SKM-1 treated with dmso at 0.1 percent for 144 hours (cell line): ENCODE measurements at regions not wholly inside any gene's neighbourhood (a gene's known extent, or its start where the extent isn't known, plus 50 kb on each side); places are given as distances from the start of the nearest gene placed in this dataset.
"Not testable (repeated sequence)": the region's sequence is repeated elsewhere in the genome, so short reads cannot be mapped to it uniquely, and the experiment has no call there.

Source experiments
- DNase-seq: peaks from one replicate; lab custom pipeline; 2025; ENCODE audit not compliant: unreplicated experiment; lab: John Stamatoyannopoulos, UW

GRCh38 chr2:154580767-154581166 is 117.7 kb upstream of the KCNJ3 start:
- no peak for DNase-seq

GRCh38 chr2:154582694-154583093 is 115.8 kb upstream of the KCNJ3 start:
- DNase-seq, result not testable (repeated sequence)

- not testable (repeated sequence) for DNase-seq
These were observed 115.2 kb upstream of the KCNJ3 start for GRCh38 chr2:154583274-154583673.

GRCh38 chr2:154587739-154588138 is 110.8 kb upstream of the KCNJ3 start:
- DNase-seq, result no peak

GRCh38 chr2:154588838-154589237 is 109.7 kb upstream of the KCNJ3 start:
- DNase-seq, result no peak

- DNase-seq, result no peak
These were observed 109.0 kb upstream of the KCNJ3 start for GRCh38 chr2:154589514-154589913.

- DNase-seq, result no peak
These were observed 107.1 kb upstream of the KCNJ3 start for GRCh38 chr2:154591294-154591820.

GRCh38 chr2:154599189-154599588 is 99.3 kb upstream of the KCNJ3 start:
- DNase-seq, result no peak

GRCh38 chr2:154600927-154601494 is 97.5 kb upstream of the KCNJ3 start:
- DNase-seq, result no peak

GRCh38 chr2:154603682-154604081 is 94.8 kb upstream of the KCNJ3 start:
- no peak for DNase-seq

- DNase-seq, result no peak
These were observed 90.1 kb upstream of the KCNJ3 start for GRCh38 chr2:154608438-154608837.

GRCh38 chr2:154614906-154615305 is 83.6 kb upstream of the KCNJ3 start:
- DNase-seq, result no peak

GRCh38 chr2:154616659-154617058 is 81.8 kb upstream of the KCNJ3 start:
- DNase-seq, result no peak

GRCh38 chr2:154620471-154620870 is 78.0 kb upstream of the KCNJ3 start:
- no peak for DNase-seq

- DNase-seq, result peak; percentile 39
These were observed 74.7 kb upstream of the KCNJ3 start for GRCh38 chr2:154623819-154624218.

- DNase-seq, result no peak
These were observed 61.0 kb upstream of the KCNJ3 start for GRCh38 chr2:154637456-154637855.

- no peak for DNase-seq
These were observed 59.7 kb upstream of the KCNJ3 start for GRCh38 chr2:154638783-154639182.

- DNase-seq, result no peak
These were observed 58.5 kb upstream of the KCNJ3 start for GRCh38 chr2:154640000-154640399.
